ENCODE measurements at regions not wholly inside any gene's neighbourhood (a gene's known extent, or its start where the extent isn't known, plus 50 kb on each side); places are given as distances from the start of the nearest gene placed in this dataset.

- Histone ChIP-seq H3K4me3 (no peak overlapping the region), H3K27ac (no peak overlapping the region)
- DNase-seq, result peak in 1 of 2 experiments; percentile 17
These were observed 112.3 kb downstream of the JCAD start for GRCh38 chr10:29946953-29947700.

DNA sequence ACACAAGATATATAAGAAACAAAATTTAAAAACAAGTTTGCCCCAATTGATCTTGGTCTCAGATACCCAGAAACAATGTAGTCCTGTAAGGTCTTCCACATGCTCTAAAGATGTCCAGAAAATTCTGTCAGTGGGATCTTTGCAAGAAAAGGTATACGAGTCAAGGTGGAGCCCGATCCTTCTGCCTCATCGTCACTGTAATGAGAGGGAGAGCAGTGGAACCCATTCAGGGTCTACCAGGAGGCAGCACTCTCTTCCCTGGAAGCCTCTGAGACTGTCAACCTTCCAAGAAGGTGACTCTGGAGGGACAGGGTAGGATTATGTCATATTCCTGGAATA, 112.8 kb downstream of the JCAD start:
- Histone ChIP-seq H3K27me3 (0 out of 2 replicates have a peak, but pooled peaks cover 6% of the 10 kb centered on the region), H3K36me3 (no peaks in the 10 kb centered on the region), H3K4me3 (no peak overlapping the region), H3K4me1 (peaks cover 15% of the 10 kb centered on the region), H3K27ac (no peak overlapping the region), H3K9me3 (replicated peaks) (no peaks in the 10 kb centered on the region; the same call in 1 of the 2 replicates)
- DNase-seq, result no peak

More at GRCh38 chr10:29946953-29947700, 112.3 kb downstream of the JCAD start:
- H3K36me3 ChIP-seq, result no peaks in the 10 kb centered on the region
- H3K4me1 ChIP-seq, result peaks cover 16% of the 10 kb centered on the region
- no peaks in the 10 kb centered on the region; the same call in 1 of the 2 replicates for H3K9me3 ChIP-seq (replicated peaks)
- H3K27me3 ChIP-seq, result 0 out of 2 replicates have a peak, but pooled peaks cover 6% of the 10 kb centered on the region

- Histone ChIP-seq H3K36me3 (no peaks in the 10 kb centered on the region), H3K4me1 (no peaks in the 10 kb centered on the region), H3K27me3 (0 out of 2 replicates have a peak, but pooled peaks cover 6% of the 10 kb centered on the region), H3K4me3 (no peak overlapping the region), H3K27ac (no peak overlapping the region), H3K9me3 (replicated peaks) (no peaks in the 10 kb centered on the region; the same call in 1 of the 2 replicates)
- DNase-seq, result no peak
These were observed 117.9 kb downstream of the JCAD start for GRCh38 chr10:29941476-29941875.

- DNase-seq, result no peak
- Histone ChIP-seq H3K9me3 (replicated peaks) (no peaks in the 10 kb centered on the region), H3K4me1 (no peaks in the 10 kb centered on the region), H3K27me3 (peaks cover 7% of the 10 kb centered on the region; the same call in 1 of the 2 replicates), H3K4me3 (no peak overlapping the region), H3K36me3 (no peaks in the 10 kb centered on the region), H3K27ac (no peak overlapping the region)
These were observed 126.4 kb downstream of the JCAD start for GRCh38 chr10:29932991-29933390.

GRCh38 chr10:29931833-29932232, 127.6 kb downstream of the JCAD start:
- H3K27ac ChIP-seq, result no peak overlapping the region
- DNase-seq, result no peak
- H3K27me3 ChIP-seq, result peaks cover 7% of the 10 kb centered on the region; the same call in 1 of the 2 replicates
- no peaks in the 10 kb centered on the region for H3K36me3 ChIP-seq
- no peaks in the 10 kb centered on the region for H3K4me1 ChIP-seq
- no peaks in the 10 kb centered on the region for H3K9me3 ChIP-seq (replicated peaks)
- H3K4me3 ChIP-seq, result no peak overlapping the region

GRCh38 chr10:29929006-29929405, 130.4 kb downstream of the JCAD start:
- no peak overlapping the region for H3K4me3 ChIP-seq
- DNase-seq, result no peak
- peaks cover 3% of the 10 kb centered on the region; the same call in 1 of the 2 replicates for H3K27me3 ChIP-seq
- no peak overlapping the region for H3K27ac ChIP-seq
- no peaks in the 10 kb centered on the region for H3K4me1 ChIP-seq
- no peaks in the 10 kb centered on the region for H3K9me3 ChIP-seq (replicated peaks)
- H3K36me3 ChIP-seq, result no peaks in the 10 kb centered on the region

GRCh38 chr10:29926693-29927048, 132.7 kb downstream of the JCAD start:
- peak in 1 of 2 experiments; percentile 48 for DNase-seq
- Histone ChIP-seq H3K27ac (no peak overlapping the region), H3K4me1 (no peaks in the 10 kb centered on the region), H3K9me3 (replicated peaks) (no peaks in the 10 kb centered on the region), H3K36me3 (no peaks in the 10 kb centered on the region), H3K4me3 (no peak overlapping the region), H3K27me3 (no peaks in the 10 kb centered on the region; the same call in 1 of the 2 replicates)

GRCh38 chr10:29925771-29926692, 133.4 kb downstream of the JCAD start:
- no peaks in the 10 kb centered on the region; the same call in 1 of the 2 replicates for H3K27me3 ChIP-seq
- H3K36me3 ChIP-seq, result no peaks in the 10 kb centered on the region
- H3K9me3 ChIP-seq (replicated peaks), result no peaks in the 10 kb centered on the region
- H3K4me3 ChIP-seq, result no peak overlapping the region
- no peaks in the 10 kb centered on the region for H3K4me1 ChIP-seq
- DNase-seq, result peak in 1 of 2 experiments; percentile 25
- H3K27ac ChIP-seq, result no peak overlapping the region

GRCh38 chr10:29924436-29924835, 134.9 kb downstream of the JCAD start:
- Histone ChIP-seq H3K36me3 (no peaks in the 10 kb centered on the region), H3K27me3 (no peaks in the 10 kb centered on the region; the same call in 1 of the 2 replicates), H3K4me3 (no peak overlapping the region), H3K4me1 (no peaks in the 10 kb centered on the region), H3K9me3 (replicated peaks) (no peaks in the 10 kb centered on the region), H3K27ac (no peak overlapping the region)
- DNase-seq, result no peak

DNA sequence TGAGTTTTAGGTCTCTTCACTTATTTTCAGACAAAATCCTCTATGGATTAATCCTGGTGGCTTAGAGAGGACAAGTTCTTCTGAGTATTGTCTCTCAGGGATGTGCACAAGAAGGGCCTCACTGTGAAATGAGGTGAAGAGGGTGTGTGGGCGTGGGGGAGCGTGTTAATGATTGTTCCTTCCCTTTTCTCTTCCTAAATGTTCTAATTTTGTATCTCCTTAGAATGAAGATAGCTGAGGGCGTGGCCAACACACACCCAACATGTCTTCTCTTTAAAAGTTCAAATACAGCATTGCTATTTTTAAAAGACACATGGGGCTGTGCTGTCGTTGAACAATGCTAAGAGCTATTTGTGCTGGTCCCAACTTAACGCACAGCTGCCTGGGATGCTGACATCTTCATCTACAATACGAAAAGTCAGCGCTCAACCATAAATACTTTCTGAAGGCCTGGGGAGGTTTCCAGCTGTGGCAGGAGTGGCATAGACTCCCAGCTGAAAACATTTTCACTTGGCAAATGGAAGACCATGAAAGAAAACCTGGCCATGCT, 135.9 kb downstream of the JCAD start:
- Histone ChIP-seq H3K27me3 (no peaks in the 10 kb centered on the region; the same call in 1 of the 2 replicates), H3K36me3 (no peaks in the 10 kb centered on the region), H3K4me3 (no peak overlapping the region), H3K27ac (no peak overlapping the region), H3K9me3 (replicated peaks) (no peaks in the 10 kb centered on the region), H3K4me1 (no peaks in the 10 kb centered on the region)
- DNase-seq, result no peak

DNA sequence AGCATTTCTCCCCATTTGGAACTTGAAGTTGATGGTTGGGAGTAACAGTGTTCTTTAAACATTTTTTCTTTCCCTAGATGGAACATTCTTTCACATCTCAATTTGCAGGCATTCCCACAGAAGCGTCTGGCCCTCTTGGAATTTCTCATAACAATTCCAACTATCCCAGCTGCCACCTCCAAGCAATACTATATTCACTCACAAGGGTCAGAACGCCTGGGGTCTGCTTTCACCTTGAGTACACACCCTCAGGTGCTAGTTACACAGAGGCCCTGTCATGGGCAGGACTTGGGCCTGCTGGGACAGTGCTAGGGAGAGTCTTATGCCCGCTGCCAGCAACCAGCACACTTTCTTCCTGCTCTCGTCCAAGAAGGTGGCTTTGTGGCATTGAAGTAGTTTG, 136.5 kb downstream of the JCAD start:
- DNase-seq, result no peak
- Histone ChIP-seq H3K36me3 (no peaks in the 10 kb centered on the region), H3K9me3 (replicated peaks) (no peaks in the 10 kb centered on the region), H3K4me3 (no peak overlapping the region), H3K4me1 (no peaks in the 10 kb centered on the region), H3K27me3 (no peaks in the 10 kb centered on the region; the same call in 1 of the 2 replicates), H3K27ac (no peak overlapping the region)

DNA sequence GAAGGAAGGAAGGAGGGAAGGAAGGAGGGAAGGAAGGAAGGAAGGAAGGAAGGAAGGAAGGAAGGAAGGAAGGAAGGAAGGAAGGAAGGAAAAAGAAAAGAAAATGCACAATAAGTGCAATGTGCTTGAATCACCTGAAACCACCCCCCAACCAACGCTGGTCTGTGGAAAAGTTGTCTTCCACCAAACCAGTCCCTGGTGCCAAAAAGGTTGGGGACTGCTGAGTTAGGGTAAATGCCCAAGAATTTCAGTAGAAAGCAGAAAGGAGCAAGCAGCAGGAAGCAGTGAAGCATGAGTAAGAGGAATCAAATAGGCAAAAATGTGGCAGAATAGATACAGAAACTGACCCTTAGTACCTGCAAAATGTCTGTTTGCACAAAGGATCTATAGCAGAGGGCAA, 137.2 kb downstream of the JCAD start:
- Histone ChIP-seq H3K9me3 (replicated peaks) (no peaks in the 10 kb centered on the region), H3K27ac (no peak overlapping the region), H3K27me3 (no peaks in the 10 kb centered on the region; the same call in 1 of the 2 replicates), H3K4me1 (no peaks in the 10 kb centered on the region), H3K36me3 (no peaks in the 10 kb centered on the region), H3K4me3 (no peak overlapping the region)
- no peak for DNase-seq

GRCh38 chr10:29921071-29921446, 138.3 kb downstream of the JCAD start:
- Histone ChIP-seq H3K36me3 (no peaks in the 10 kb centered on the region), H3K4me1 (no peaks in the 10 kb centered on the region), H3K9me3 (replicated peaks) (no peaks in the 10 kb centered on the region), H3K4me3 (no peak overlapping the region), H3K27ac (no peak overlapping the region), H3K27me3 (no peaks in the 10 kb centered on the region; the same call in 1 of the 2 replicates)
- DNase-seq, result no peak

GRCh38 chr10:29920408-29921070, 138.8 kb downstream of the JCAD start:
- H3K27me3 ChIP-seq, result no peaks in the 10 kb centered on the region; the same call in 1 of the 2 replicates
- H3K36me3 ChIP-seq, result no peaks in the 10 kb centered on the region
- H3K9me3 ChIP-seq (replicated peaks), result no peaks in the 10 kb centered on the region
- no peak for DNase-seq
- no peak overlapping the region for H3K4me3 ChIP-seq
- H3K4me1 ChIP-seq, result no peaks in the 10 kb centered on the region
- no peak overlapping the region for H3K27ac ChIP-seq
